ENCODE measurements at regions not wholly inside any gene's neighbourhood (a gene's known extent, or its start where the extent isn't known, plus 50 kb on each side); places are given as distances from the start of the nearest gene placed in this dataset.

- no peak overlapping the region for H3K4ac ChIP-seq (ENCODE audit: low read depth, low read length)
- no peak overlapping the region for H3K23ac ChIP-seq (ENCODE audit: low read length)
- H3K4me2 ChIP-seq (ENCODE audit: low read length), result no peak overlapping the region
- H4K8ac ChIP-seq (ENCODE audit: low read depth, low read length), result no peak overlapping the region
- H3K27ac ChIP-seq (ENCODE audit: low read depth, low read length), result no peak overlapping the region
- no peaks in the 10 kb centered on the region for H3K36me3 ChIP-seq (ENCODE audit: control insufficient read depth, insufficient read depth, low read length)
- H3K18ac ChIP-seq (ENCODE audit: low read length), result no peak overlapping the region
- no peaks in the 10 kb centered on the region for H3K4me1 ChIP-seq (ENCODE audit: control insufficient read depth, low read depth, low read length)
- no peak overlapping the region for H2AK5ac ChIP-seq (ENCODE audit: low read length)
- no peaks in the 10 kb centered on the region for H3K79me2 ChIP-seq (ENCODE audit: control insufficient read depth, insufficient read depth, low read length)
- no peak overlapping the region for H2BK120ac ChIP-seq (ENCODE audit: low read depth, low read length)
- no peaks in the 10 kb centered on the region for H3K79me1 ChIP-seq (ENCODE audit: low read length)
- no peak for DNase-seq
- H4K5ac ChIP-seq (ENCODE audit: low read length), result no peak overlapping the region
- H2BK15ac ChIP-seq (replicated peaks; ENCODE audit: low read depth), result no peak overlapping the region
- no peak overlapping the region for H3K9ac ChIP-seq (ENCODE audit: low read length)
- no peak overlapping the region for H3K4me3 ChIP-seq (ENCODE audit: low read length)
- H3K27me3 ChIP-seq (ENCODE audit: insufficient read depth, low read length, poor library complexity), result no peaks in the 10 kb centered on the region
- no peak overlapping the region for H3K56ac ChIP-seq (ENCODE audit: low read length)
- WGBS (ENCODE audit: extremely low coverage, insufficient coverage, low lambda C conversion rate), result no CpG with 5 or more reads among the region's 1 CpG
- no peak overlapping the region for H2BK5ac ChIP-seq (ENCODE audit: low read length)
These were observed 822.4 kb downstream of the VGLL3 start for GRCh38 chr3:86168512-86168911.

GRCh38 chr3:86162521-86162920 is 828.4 kb downstream of the VGLL3 start:
- Histone ChIP-seq H4K5ac (ENCODE audit: low read length) (no peak overlapping the region), H3K9ac (ENCODE audit: low read length) (no peak overlapping the region), H3K56ac (ENCODE audit: low read length) (no peak overlapping the region), H2BK5ac (ENCODE audit: low read length) (no peak overlapping the region), H3K4me1 (ENCODE audit: control insufficient read depth, low read depth, low read length) (no peaks in the 10 kb centered on the region), H3K27me3 (ENCODE audit: insufficient read depth, low read length, poor library complexity) (no peaks in the 10 kb centered on the region), H3K4me2 (ENCODE audit: low read length) (no peak overlapping the region), H2BK120ac (ENCODE audit: low read depth, low read length) (no peak overlapping the region), H4K8ac (ENCODE audit: low read depth, low read length) (no peak overlapping the region), H3K79me2 (ENCODE audit: control insufficient read depth, insufficient read depth, low read length) (no peaks in the 10 kb centered on the region), H3K18ac (ENCODE audit: low read length) (no peak overlapping the region), H2AK5ac (ENCODE audit: low read length) (no peak overlapping the region), H3K79me1 (ENCODE audit: low read length) (no peaks in the 10 kb centered on the region), H2BK15ac (replicated peaks; ENCODE audit: low read depth) (no peak overlapping the region), H3K36me3 (ENCODE audit: control insufficient read depth, insufficient read depth, low read length) (no peaks in the 10 kb centered on the region), H3K4ac (ENCODE audit: low read depth, low read length) (no peak overlapping the region), H3K4me3 (ENCODE audit: low read length) (no peak overlapping the region), H3K27ac (ENCODE audit: low read depth, low read length) (no peak overlapping the region), H3K23ac (ENCODE audit: low read length) (no peak overlapping the region)
- no CpG with 5 or more reads among the region's 1 CpG for WGBS (ENCODE audit: extremely low coverage, insufficient coverage, low lambda C conversion rate)
- no peak for DNase-seq

DNA sequence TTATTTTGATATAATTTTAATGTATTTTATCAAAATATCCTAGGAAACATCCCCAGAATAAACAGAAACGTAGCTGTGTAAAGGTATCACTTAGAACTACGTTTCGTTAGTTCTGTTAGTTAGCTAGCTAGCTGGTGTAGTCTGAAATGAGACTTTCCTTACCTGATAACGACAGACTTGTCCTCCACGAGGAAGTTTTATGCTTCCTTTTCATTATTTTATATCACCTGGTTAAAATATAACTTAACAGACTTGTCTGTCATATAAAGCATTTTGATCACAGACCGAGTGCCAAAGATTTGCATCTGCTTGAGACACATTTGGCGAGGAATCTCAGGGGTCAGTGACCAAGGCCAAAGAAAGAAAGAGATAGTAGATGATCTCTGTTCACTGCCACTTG is 829.5 kb downstream of the VGLL3 start:
- no peaks in the 10 kb centered on the region for H3K4me1 ChIP-seq (ENCODE audit: control insufficient read depth, low read depth, low read length)
- no peak overlapping the region for H3K4ac ChIP-seq (ENCODE audit: low read depth, low read length)
- no peaks in the 10 kb centered on the region for H3K36me3 ChIP-seq (ENCODE audit: control insufficient read depth, insufficient read depth, low read length)
- H3K9ac ChIP-seq (ENCODE audit: low read length), result no peak overlapping the region
- no peak overlapping the region for H4K5ac ChIP-seq (ENCODE audit: low read length)
- no peak overlapping the region for H3K18ac ChIP-seq (ENCODE audit: low read length)
- H2AK5ac ChIP-seq (ENCODE audit: low read length), result no peak overlapping the region
- no peaks in the 10 kb centered on the region for H3K79me2 ChIP-seq (ENCODE audit: control insufficient read depth, insufficient read depth, low read length)
- no peak overlapping the region for H3K27ac ChIP-seq (ENCODE audit: low read depth, low read length)
- no peak overlapping the region for H3K4me3 ChIP-seq (ENCODE audit: low read length)
- H3K79me1 ChIP-seq (ENCODE audit: low read length), result no peaks in the 10 kb centered on the region
- no peak overlapping the region for H2BK5ac ChIP-seq (ENCODE audit: low read length)
- H2BK120ac ChIP-seq (ENCODE audit: low read depth, low read length), result no peak overlapping the region
- no peak overlapping the region for H3K4me2 ChIP-seq (ENCODE audit: low read length)
- H4K8ac ChIP-seq (ENCODE audit: low read depth, low read length), result no peak overlapping the region
- no CpG with 5 or more reads among the region's 7 CpGs for WGBS (ENCODE audit: extremely low coverage, insufficient coverage, low lambda C conversion rate)
- no peak for DNase-seq
- H2BK15ac ChIP-seq (replicated peaks; ENCODE audit: low read depth), result no peak overlapping the region
- no peak overlapping the region for H3K23ac ChIP-seq (ENCODE audit: low read length)
- H3K27me3 ChIP-seq (ENCODE audit: insufficient read depth, low read length, poor library complexity), result no peaks in the 10 kb centered on the region
- no peak overlapping the region for H3K56ac ChIP-seq (ENCODE audit: low read length)

DNA sequence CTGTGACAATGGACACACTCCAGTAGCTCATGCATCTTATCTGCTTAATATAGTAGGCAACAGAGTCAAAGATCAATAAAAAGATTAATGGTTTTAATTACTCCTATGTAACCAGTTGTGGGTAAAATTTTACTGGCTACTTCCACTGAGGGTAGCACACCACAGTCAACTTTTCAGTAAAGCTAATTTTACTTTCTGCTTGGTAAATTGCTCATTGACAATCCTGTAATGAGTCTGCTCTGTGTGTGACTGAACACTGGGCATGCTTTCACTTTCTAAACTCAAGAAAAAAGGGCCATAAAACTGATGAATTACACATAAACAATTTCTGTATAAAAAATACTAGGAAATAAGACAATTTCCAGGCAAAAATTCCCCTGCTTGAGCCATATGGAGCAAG is 838.3 kb downstream of the VGLL3 start:
- H3K56ac ChIP-seq (ENCODE audit: low read length), result no peak overlapping the region
- H3K4me3 ChIP-seq (ENCODE audit: low read length), result no peak overlapping the region
- H2BK5ac ChIP-seq (ENCODE audit: low read length), result no peak overlapping the region

GRCh38 chr3:86149054-86149453 is 841.9 kb downstream of the VGLL3 start:
- no peak overlapping the region for H4K8ac ChIP-seq (ENCODE audit: low read depth, low read length)
- no peak overlapping the region for H3K9ac ChIP-seq (ENCODE audit: low read length)
- H2BK5ac ChIP-seq (ENCODE audit: low read length), result no peak overlapping the region
- H3K56ac ChIP-seq (ENCODE audit: low read length), result no peak overlapping the region
- no peaks in the 10 kb centered on the region for H3K79me2 ChIP-seq (ENCODE audit: control insufficient read depth, insufficient read depth, low read length)
- H3K4me1 ChIP-seq (ENCODE audit: control insufficient read depth, low read depth, low read length), result no peaks in the 10 kb centered on the region
- H2AK5ac ChIP-seq (ENCODE audit: low read length), result no peak overlapping the region
- no peak overlapping the region for H3K4ac ChIP-seq (ENCODE audit: low read depth, low read length)
- H3K27me3 ChIP-seq (ENCODE audit: insufficient read depth, low read length, poor library complexity), result no peaks in the 10 kb centered on the region
- no peak overlapping the region for H3K18ac ChIP-seq (ENCODE audit: low read length)
- no peak overlapping the region for H2BK15ac ChIP-seq (replicated peaks; ENCODE audit: low read depth)
- H3K4me3 ChIP-seq (ENCODE audit: low read length), result no peak overlapping the region
- no peak overlapping the region for H4K5ac ChIP-seq (ENCODE audit: low read length)
- H3K4me2 ChIP-seq (ENCODE audit: low read length), result no peak overlapping the region
- H2BK120ac ChIP-seq (ENCODE audit: low read depth, low read length), result no peak overlapping the region
- DNase-seq, result no peak
- no peaks in the 10 kb centered on the region for H3K79me1 ChIP-seq (ENCODE audit: low read length)
- no peak overlapping the region for H3K27ac ChIP-seq (ENCODE audit: low read depth, low read length)
- H3K23ac ChIP-seq (ENCODE audit: low read length), result no peak overlapping the region
- H3K36me3 ChIP-seq (ENCODE audit: control insufficient read depth, insufficient read depth, low read length), result no peaks in the 10 kb centered on the region

More for the DNA sequence above, 838.3 kb downstream of the VGLL3 start:
- no peak overlapping the region for H3K4me2 ChIP-seq (ENCODE audit: low read length)
- no peak overlapping the region for H3K4ac ChIP-seq (ENCODE audit: low read depth, low read length)
- H3K23ac ChIP-seq (ENCODE audit: low read length), result no peak overlapping the region
- no peak overlapping the region for H4K8ac ChIP-seq (ENCODE audit: low read depth, low read length)
- no peak overlapping the region for H3K27ac ChIP-seq (ENCODE audit: low read depth, low read length)
- no peak overlapping the region for H2AK5ac ChIP-seq (ENCODE audit: low read length)
- no peak overlapping the region for H4K5ac ChIP-seq (ENCODE audit: low read length)
- no peaks in the 10 kb centered on the region for H3K79me1 ChIP-seq (ENCODE audit: low read length)
- H3K27me3 ChIP-seq (ENCODE audit: insufficient read depth, low read length, poor library complexity), result no peaks in the 10 kb centered on the region
- H3K36me3 ChIP-seq (ENCODE audit: control insufficient read depth, insufficient read depth, low read length), result no peaks in the 10 kb centered on the region
- no peaks in the 10 kb centered on the region for H3K4me1 ChIP-seq (ENCODE audit: control insufficient read depth, low read depth, low read length)
- DNase-seq, result no peak
- no peak overlapping the region for H3K9ac ChIP-seq (ENCODE audit: low read length)
- no peak overlapping the region for H3K18ac ChIP-seq (ENCODE audit: low read length)
- no peaks in the 10 kb centered on the region for H3K79me2 ChIP-seq (ENCODE audit: control insufficient read depth, insufficient read depth, low read length)
- no peak overlapping the region for H2BK15ac ChIP-seq (replicated peaks; ENCODE audit: low read depth)
- no peak overlapping the region for H2BK120ac ChIP-seq (ENCODE audit: low read depth, low read length)

DNA sequence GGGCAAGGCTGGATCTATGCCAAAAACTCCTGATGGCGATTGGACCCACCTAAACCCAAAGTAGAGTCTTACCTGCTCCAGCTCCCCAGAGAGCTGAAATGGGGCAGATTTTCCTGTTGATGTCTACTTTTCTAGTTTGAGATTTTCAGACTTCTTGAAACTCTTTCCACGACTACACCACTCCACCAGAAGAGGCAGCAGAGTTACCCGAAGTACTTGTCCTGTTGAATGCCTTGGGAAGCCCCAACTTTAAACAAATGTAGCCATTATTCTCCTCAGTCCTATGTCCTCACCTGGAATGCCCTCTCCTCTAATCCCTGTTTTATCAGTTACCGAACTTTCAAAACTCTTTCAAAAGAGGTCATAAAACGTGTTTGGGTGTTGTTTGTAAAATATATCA is 843.8 kb downstream of the VGLL3 start:
- Histone ChIP-seq H3K9ac (ENCODE audit: low read length) (no peak overlapping the region), H3K27me3 (ENCODE audit: insufficient read depth, low read length, poor library complexity) (no peaks in the 10 kb centered on the region), H3K4me3 (ENCODE audit: low read length) (no peak overlapping the region), H2BK120ac (ENCODE audit: low read depth, low read length) (no peak overlapping the region), H3K79me2 (ENCODE audit: control insufficient read depth, insufficient read depth, low read length) (no peaks in the 10 kb centered on the region), H2BK5ac (ENCODE audit: low read length) (no peak overlapping the region), H2AK5ac (ENCODE audit: low read length) (no peak overlapping the region), H3K4ac (ENCODE audit: low read depth, low read length) (no peak overlapping the region), H3K4me1 (ENCODE audit: control insufficient read depth, low read depth, low read length) (no peaks in the 10 kb centered on the region), H4K8ac (ENCODE audit: low read depth, low read length) (no peak overlapping the region), H3K18ac (ENCODE audit: low read length) (no peak overlapping the region), H2BK15ac (replicated peaks; ENCODE audit: low read depth) (no peak overlapping the region), H3K23ac (ENCODE audit: low read length) (no peak overlapping the region), H3K27ac (ENCODE audit: low read depth, low read length) (no peak overlapping the region), H3K4me2 (ENCODE audit: low read length) (no peak overlapping the region), H4K5ac (ENCODE audit: low read length) (no peak overlapping the region), H3K56ac (ENCODE audit: low read length) (no peak overlapping the region), H3K36me3 (ENCODE audit: control insufficient read depth, insufficient read depth, low read length) (no peaks in the 10 kb centered on the region), H3K79me1 (ENCODE audit: low read length) (no peaks in the 10 kb centered on the region)
- no CpG with 5 or more reads among the region's 5 CpGs for WGBS (ENCODE audit: extremely low coverage, insufficient coverage, low lambda C conversion rate)
- DNase-seq, result peak; percentile 28
